CD4-positive, alpha-beta T cell treated with Interleukin-4 for 4 hours (primary cell): ENCODE measurements at regions not wholly inside any gene's neighbourhood (a gene's known extent, or its start where the extent isn't known, plus 50 kb on each side); places are given as distances from the start of the nearest gene placed in this dataset.

Source experiments
- DNase-seq: peaks from one replicate; pipeline ENCODE4 v3.0.0-alpha.2; 2020

DNA sequence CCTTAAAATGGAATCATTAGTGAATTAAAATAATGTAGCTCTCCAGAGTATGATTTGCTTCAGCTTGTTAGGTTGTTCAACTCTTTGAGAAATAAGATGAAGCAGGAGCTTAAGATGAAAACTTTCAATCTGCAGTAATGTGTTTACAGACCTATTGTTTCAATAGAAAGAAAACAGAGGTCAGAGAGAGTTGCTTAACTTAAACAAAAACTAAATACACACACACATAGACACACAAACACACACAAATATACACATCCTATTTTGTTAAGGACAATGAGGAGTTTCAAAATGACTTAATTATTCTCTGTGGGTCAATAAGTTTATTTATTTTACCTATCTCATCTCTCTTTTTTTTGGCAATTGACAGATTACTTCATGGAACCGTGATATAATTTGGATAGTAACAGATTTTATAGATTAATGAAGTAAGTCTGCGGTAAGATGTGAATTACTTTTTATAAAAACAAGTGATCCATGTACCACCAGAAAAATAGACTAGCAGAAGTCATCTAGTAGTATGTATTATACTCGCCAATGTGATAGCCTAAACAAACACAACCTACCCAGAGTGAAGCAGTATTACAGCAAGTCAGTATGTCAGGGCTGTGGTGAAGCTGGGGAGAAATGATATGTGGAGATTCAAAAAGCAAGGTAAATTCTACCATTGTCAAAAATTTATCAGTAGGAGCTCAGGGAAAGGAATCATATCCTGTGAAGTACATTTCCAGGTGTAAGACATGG lies 76.7 kb upstream of the DCBLD2 start:
- DNase-seq, result no peak

DNA sequence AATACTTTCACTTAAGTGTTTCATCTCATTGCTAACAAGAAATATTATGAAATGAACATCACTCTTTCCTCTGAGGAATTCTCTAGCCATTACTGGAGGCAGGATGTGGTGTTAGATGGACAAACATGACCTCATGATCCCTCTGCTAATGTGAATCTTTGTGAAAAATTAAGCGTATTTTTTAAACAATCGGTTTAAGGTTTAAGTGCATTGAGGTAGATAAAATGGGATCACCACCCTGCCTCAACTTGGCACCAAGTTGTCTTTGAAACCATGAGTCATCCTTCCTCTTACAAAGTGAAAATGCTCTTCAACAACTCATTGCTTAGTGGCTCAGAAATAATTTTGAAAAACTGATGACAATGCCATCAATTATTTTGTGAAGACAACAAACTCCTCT lies 76.0 kb upstream of the DCBLD2 start:
- no peak for DNase-seq

DNA sequence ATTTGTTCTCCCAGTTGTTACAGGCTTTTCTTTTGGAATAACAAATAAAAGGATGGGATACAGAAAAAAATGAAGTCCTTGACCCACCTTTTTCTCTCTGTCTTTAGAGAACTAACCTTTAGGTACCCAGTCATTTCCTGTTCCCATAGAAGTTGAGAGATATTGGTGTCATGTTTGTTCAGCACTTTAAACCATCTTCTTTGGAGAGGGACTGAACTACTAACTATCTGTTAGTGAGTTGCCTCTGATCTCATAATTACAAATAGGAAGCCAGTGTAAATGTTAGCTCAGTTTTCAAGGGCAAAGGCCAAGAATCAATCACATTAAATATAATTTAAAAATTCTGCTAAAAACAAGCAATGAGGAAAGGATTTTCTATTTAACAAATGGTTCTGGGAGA lies 72.9 kb upstream of the DCBLD2 start:
- no peak for DNase-seq

DNA sequence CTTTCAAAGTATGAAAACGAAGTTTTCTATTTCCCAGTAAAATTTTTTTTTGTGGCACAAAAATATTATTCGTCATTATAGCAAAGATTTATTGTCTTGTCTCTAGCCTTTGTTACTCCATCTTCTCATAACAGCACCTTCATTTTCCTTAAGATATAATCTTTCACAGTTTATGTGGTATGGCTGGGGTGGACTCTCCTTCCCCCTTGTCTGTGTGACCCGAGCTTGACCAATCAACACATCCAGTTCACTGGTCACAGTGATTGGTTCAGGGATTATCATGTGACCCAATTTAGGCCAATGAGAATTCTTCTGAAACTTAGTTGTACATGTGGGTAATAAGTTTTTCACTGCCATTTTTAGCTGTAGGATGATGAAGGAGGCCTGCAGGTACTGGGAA lies 71.2 kb upstream of the DCBLD2 start:
- no peak for DNase-seq

DNA sequence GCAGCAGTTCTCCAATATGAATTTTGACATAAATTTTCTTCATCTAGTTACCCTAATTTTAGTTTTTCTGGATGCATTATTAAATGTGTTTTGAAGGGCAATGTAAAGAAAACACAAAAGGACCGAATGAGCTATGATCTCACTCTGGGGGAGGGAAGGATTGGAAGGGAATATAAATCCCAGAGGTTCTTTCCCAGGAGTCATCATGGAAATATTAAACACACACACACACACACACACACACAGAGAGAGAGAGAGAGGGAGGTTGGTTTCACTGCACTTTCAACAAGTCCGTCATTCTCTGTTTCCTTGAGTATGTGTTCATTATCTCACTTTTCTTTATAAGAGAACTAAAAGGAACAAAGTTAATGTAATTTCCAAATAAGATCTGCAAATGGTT lies 70.7 kb upstream of the DCBLD2 start:
- no peak for DNase-seq

DNA sequence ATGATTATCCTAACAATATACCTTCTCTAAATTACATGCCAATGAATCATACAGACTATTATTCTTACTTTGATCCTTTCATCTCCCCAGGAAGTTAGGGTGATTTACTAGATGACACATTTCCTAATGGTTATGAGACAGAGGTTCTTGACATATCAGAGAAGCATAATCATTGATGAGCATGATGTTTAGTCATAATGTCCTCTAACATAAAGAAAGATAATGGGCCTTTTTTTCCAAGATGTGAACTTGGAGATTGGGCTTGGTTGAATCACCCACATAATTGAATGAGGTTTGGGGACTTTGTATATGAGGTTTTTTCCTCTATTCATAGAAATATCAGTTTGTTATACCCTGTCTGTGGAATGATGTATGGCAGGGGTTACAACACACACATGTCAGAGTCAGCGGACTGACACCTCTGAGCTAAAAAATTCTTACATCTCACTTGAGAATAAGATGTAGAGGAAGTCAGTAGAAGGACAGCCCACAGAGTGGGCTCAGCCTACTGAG lies 69.7 kb upstream of the DCBLD2 start:
- no peak for DNase-seq

DNA sequence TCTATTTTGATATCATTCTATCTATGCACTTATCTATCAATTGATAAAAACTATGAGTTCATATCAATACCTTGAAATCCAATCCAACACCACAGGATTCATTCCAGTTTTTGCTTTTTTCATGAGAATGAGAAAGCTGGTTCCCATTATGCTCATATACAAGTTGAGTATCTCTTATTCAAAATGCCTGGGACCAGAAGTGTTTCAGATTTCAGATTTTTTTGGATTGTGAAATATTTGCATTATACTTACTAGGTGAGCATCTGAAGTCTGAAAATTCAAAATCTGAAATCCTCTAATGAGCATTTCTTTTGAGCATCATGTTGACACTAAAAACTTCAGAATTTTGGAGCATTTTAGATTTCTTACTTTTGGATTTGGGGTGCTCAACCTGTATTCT lies 67.8 kb upstream of the DCBLD2 start:
- no peak for DNase-seq

DNA sequence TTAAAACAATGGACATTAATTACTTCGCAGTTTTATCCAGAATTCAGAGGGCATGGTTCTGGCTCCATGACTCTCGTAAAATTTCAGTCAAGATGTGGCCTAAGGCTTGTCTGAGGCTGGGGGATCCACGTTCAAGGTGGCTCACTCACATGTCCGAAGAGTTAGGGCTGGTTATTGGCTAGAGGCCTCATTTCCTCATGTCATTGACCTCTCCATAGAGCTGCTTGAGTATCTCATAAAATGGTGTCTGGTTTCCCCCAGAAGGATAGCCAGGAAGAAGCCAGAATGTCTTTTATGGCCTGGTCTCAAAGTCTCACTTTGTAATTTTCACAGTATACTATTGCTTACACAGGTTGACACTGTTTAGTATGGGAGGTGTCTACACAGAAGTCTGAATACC lies 67.3 kb upstream of the DCBLD2 start:
- no peak for DNase-seq

DNA sequence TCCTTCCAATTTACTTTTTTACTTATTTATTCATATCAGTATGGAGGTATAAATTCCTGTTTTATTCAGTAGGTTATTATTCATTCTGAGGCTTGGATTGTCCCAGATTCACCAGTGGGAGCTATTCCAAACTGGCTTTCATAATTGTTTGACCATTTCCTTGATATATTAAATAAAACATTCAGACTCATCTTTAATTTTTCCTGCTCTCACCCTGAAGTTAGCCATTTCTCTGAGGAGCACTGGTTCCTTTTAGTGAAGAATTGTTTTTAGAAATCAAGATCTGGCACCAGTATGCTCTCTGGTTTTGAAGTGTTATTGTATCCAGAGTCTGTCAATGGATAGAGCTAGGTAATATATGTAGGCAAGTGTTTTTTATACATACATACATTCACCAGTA lies 66.9 kb upstream of the DCBLD2 start:
- no peak for DNase-seq

DNA sequence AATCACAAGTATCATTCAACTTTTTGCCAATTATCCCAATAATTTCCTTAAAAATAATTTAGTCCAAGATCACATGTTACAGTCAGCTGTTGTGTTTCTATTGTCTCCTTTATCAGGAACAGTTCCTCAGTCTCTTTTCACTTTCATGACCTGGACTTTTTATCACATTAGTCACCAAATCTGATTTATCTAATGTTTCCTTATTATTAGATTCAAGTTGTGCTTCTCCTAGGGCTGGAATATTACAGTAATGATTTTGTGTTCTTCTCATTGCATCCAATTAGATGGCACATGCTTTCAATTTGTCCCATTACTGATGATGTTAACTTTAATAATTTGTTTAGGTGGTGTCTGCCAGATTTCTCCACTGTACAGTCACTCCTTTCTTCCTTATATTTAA lies 66.3 kb upstream of the DCBLD2 start:
- DNase-seq, result no peak

DNA sequence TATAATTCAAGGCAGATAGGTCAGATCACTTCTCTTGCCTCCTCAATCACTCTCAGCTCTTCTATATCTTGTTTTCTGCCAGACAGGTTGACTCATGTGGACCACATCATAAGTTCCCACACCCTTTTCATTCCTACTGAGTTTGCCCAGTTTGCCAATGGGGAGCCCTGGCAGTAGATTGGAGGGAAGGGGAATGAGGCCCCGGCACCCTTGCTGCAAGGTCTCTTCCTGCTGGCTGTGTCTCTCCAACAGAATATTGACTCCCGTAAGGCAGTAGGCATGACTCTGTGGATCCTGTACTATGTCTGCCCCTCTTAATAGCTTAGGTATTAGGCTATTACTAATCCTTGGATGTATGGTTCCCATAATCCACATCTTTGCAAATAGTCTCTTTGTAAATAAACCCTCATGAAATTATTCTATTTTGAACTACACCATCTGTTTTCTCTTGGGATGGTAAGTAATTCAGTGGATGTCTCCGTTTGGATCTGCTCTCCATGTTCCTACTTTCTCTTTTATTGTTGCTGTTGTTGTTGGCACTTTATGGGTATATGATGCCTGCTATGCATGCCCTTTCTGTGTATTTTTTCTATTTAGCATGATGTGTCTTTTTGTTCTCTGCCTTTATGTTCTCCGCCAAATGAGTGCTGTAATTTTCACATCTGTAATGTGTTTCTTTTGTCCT lies 65.5 kb upstream of the DCBLD2 start:
- no peak for DNase-seq

DNA sequence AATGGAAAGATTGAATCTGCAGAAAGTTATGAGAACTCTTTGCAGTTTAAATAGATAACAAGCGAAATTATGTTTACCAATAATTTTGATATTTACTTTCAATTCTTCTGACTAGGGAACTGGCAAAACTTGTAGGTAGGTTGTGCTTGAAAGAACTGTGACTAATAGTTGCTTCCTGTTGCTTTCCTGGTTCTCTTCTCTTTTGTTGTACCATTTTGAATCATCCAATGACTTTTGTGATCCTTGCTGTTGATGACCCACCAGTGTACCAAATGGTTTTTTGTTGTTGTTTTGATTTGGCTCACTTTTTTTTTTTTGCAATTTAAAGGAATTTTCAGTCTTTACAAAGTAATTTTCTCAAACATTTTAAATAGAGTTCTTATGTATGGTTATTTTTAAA lies 64.9 kb upstream of the DCBLD2 start:
- no peak for DNase-seq

DNA sequence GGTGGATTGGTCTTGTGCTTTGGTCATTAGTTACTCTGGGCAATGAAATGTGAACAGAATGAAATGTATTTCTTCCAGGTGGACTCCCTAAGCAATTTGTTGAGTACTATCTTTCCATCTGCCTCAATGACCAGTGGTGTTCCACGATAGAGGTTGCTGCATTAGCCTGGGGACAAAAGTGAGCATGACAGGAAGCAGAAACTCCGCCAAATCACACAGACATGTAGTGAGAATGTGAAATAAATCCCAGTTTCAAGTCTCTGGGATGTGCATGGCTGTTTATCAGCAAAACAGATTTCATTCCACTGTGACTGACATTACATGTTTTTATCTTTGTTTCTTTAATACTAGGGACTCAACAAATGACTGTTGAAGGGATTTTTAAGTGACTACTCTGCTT lies 63.3 kb upstream of the DCBLD2 start:
- no peak for DNase-seq

DNA sequence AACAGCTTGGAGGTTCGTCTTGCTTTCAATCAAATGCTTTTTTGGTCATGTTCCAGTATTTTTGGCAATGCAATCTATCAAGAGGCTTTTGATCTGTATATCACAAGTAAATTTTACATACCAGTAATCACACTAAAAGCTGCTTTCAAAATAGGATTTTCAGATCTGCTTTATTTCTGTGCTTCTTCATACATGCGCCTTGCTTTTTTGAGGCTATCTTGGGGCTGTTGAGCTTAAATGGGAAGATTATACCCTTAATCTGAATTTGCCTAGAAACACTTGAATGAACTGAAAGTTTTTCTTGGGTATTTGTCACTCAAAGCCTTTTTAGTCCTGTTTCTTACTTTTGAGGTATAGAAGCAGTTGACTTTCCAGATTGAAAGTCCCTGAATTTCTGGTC lies 62.1 kb upstream of the DCBLD2 start:
- no peak for DNase-seq

DNA sequence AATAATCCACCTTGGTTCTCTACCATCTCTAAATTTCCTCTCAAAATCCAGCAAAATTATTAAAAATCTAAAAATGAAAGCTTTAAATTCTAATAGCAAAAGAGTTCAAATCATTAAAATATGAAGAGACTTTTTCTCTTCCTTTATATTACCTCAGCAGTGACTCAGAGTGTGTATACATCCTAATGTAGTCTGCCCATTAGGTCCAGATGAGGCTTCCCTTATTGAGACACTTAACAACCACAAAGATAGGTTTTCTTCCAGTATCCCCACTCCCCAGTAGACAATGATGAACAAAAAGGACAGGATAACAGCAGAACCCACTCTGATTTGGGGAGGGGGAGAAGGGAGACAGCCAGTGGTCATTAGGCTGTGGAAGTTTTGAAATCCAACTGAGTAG lies 61.5 kb upstream of the DCBLD2 start:
- DNase-seq, result no peak

DNA sequence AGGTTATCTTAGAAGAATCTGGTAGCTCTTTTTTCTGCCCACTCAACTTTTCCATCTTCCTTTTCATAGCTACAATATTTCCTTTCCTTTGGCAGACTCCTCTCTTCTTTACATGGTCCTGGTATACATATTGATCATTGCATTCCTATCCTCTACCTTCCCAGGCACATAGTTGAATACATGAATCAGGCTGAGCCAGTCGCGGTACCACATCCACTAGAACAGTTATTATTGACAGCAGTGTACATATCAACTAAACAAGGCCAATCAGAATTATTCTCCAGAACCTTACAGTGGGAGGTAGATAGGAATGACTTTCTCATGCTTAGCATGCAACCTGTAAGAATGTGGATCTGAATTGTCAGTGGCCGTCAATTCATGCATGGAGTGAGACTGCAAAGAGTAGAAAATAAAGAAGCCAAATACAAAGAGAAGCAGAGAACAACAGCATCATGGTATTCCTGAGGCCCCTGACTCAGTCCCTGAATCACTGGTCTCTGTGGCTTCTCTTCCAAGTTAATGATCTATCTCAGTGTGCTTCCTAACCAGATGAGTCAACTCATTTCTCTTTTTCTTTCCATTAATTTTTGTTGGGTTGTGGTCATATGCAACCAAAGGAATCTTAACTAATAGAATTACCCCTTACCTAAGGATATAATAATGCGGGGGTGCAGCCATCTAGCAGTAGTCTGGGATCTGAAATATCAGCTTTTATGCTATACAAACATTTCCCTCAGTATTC lies 60.9 kb upstream of the DCBLD2 start:
- DNase-seq, result no peak

DNA sequence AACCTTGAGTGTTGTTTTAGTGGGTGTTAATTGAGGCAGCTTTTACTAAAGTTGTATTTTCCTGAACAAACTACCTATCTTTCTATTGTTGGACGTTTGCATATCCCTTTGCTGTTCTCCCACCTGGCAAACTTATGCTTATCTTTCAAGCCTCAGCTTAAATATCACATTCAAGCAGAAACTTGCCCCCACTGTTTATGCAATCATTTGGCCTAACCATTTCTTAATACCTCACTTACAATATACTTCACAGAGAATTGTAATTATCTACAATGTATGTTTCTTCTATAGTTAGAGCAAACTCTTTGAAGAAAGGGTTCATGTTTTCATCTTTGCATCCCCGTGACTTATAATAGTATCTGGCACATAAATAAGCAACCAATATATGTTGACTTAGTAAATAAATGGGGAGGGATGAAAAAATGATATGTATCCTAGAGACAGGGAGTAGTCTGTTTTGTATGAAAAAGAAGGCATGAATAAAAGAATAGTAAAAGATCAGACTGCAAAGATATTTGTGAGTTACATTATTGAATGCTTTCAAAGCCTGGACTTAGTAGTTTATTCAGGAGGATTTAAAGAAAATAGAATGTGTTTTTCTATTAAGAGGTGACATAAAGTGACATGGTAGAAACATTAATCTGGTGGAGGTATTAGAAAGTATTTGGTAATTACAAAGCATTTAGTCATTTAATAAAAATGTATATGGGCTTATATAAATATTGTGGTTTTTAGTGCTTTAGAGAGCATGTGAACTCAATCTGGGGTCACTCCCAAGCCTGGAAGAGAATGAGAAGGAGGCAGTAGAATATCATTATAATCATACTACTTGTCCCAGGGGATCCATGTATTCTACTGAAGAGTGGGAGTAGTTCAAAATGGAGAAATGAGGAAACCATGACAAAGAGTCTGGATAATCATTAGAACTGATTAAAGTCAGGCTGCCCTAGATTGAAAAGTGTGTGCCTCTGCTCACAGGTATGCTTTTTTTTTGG lies 60.0 kb upstream of the DCBLD2 start:
- no peak for DNase-seq

DNA sequence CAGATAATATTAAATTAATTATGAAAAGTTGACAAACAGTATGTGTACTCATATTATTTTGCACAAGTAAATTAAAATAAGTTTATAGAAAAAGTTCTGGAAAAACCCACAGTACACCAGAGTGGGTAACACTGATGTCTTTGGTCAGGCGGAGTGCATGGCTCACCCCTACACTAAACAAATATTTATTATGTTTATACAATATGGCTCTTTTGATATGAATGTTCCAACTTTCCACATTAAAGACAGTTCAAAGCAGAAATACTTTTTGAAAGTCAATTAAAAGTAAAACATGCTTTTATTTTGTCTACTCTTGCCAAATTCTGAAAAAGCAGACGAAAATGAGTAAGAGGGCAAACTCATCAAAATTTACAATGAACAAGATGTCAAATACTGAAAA lies 56.2 kb upstream of the DCBLD2 start:
- no peak for DNase-seq

DNA sequence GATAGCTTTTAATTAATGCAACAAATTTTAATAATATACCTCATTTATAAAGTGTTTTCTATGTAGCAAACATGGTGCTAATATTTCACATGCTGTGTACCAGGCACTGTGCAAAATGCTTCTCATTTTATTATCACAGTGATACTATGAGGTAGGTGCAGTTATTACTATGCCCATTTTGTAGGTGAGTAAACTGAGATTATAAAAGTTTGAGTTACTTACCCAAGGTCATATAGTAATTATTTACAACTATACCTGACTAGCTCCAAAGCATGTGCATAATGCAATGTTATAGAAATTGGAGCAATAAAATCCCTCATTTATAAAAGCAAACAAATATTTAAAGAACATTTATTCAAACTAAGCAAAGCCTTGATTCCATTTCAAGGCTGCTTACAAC lies 54.5 kb upstream of the DCBLD2 start:
- DNase-seq, result no peak

DNA sequence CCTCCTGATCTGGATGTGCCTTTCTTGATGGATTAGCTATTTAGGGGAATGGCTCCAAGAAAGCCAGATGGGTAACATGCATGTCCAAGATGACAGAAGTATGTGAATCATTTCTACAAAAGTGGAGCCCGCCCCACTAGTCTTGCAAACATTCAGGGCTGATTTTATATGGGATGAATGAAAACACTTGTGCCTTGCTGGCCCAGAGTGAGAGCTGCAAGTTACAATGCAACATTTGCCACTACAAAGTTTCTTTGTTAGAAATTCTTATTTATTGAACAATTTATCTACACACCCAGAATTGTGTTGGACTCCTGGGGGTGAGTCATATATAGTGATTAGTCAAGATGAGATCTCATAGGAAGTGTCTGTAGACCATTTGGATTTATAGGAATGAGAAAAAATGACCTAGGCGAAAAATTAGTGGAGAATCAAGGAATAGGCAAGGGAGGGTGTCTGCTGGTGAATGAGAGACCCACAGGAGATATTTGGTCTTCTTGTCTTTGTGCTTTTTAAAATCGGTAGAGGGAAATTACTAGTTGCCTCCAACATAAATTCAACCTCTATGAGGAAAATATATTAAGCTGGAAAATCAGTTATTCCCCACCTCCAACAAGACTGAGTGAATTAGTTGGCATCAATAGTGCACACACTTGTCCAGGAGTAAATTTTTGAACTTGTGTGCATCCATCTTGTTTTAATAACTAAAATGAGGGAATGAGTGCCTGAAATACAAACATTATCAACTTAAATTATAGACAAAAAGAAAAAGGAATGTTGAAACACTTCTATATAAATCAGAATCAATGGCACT lies 53.5 kb upstream of the DCBLD2 start:
- no peak for DNase-seq

DNA sequence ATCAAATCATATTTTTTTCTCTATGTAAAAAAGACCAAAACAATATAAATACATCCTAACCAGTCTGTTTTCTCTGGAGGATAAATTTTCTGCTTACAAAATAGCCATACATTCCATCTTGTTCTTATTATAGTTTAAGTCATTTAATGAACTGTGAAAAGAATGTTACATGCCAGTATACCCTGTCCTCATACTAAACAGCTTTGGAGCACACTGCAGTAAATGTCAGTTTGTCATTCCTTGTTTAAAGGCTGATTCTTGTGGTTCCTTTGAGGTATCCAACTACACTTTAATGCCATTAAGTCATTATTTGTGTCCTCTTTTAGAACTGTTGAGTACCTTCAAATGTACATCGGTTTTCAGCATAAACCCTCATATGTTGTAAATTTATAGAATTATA lies 52.7 kb upstream of the DCBLD2 start:
- no peak for DNase-seq

DNA sequence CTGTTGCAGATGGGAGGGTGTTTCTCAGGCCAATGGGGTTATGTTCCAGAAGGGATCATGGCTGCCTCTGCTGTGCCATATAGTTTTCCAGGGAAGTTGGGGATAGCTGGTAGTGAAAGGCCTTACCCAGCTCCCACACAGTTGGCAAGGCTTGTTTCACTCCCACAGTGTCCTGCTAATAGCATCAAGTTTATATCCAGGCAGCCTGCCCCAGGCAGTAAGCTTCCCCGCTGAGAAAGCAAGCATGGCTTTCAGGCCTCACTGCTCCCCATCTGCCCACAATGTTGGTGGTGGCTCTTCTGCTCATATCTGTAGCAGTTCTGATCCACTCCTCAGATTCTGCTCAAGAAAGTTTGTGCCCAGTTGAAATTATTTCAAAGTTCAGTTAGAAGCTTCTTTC lies 50.9 kb upstream of the DCBLD2 start:
- DNase-seq, result no peak
